Neural cell (in vitro differentiated cells): ENCODE measurements at regions not wholly inside any gene's neighbourhood (a gene's known extent, or its start where the extent isn't known, plus 50 kb on each side); places are given as distances from the start of the nearest gene placed in this dataset.

Experiments used
- CTCF ChIP-seq: fragments of 450-650 bp; IDR thresholded peaks from 2 replicates; pipeline ENCODE4 v1.5.1; 2014; ENCODE audit warnings: antibody characterized with exemption, mild to moderate bottlenecking, moderate library complexity; ENCODE audit not compliant: poor library complexity, severe bottlenecking
- EZH2 ChIP-seq: fragments of 200-600, 300-800 bp; shearing (Covaris generic), sonication (generic); IDR thresholded peaks from 2 replicates; pipeline ENCODE4 v1.6.1; 2014; ENCODE audit warnings: antibody characterized with exemption, low read length, borderline replicate concordance, mild to moderate bottlenecking; ENCODE audit not compliant: insufficient read depth, poor library complexity, severe bottlenecking
- POLR2AphosphoS5 ChIP-seq: IDR thresholded peaks from 2 replicates; pipeline ENCODE4 v1.6.1; 2012
- REST ChIP-seq: IDR thresholded peaks from 2 replicates; pipeline ENCODE4 v1.6.1; 2012; ENCODE audit warnings: borderline replicate concordance
- SMC3 ChIP-seq: fragments of 450-650 bp; conservative IDR thresholded peaks from 2 replicates; pipeline ENCODE4 v1.6.1; 2014; ENCODE audit warnings: antibody characterized with exemption, mild to moderate bottlenecking, moderate library complexity; ENCODE audit not compliant: poor library complexity

GRCh38 chr22:49019737-49020713 lies 807.6 kb downstream of the BRD1 start:
- TF ChIP-seq CTCF (no peak), SMC3 (no peak), REST (no peak), POLR2AphosphoS5 (no peak), EZH2 (no peak)
